KMS-11 (cell line): ENCODE measurements at regions not wholly inside any gene's neighbourhood (a gene's known extent, or its start where the extent isn't known, plus 50 kb on each side); places are given as distances from the start of the nearest gene placed in this dataset.

ENCODE experiments used
- H2AFZ ChIP-seq: fragments of 200-600 bp; sonication (generic); 2 replicates; pipeline ENCODE4 v1.6.1; 2016; ENCODE audit warnings: antibody characterized with exemption, mixed run types, low read depth
- H3K27ac ChIP-seq: fragments of 200-600 bp; sonication (generic); 2 replicates; pipeline ENCODE4 v1.6.1; 2016; ENCODE audit warnings: mild to moderate bottlenecking, mixed run types
- H3K27me3 ChIP-seq: fragments of 200-600 bp; sonication (generic); 2 replicates; pipeline ENCODE4 v1.6.1; 2017; ENCODE audit warnings: mild to moderate bottlenecking, low read depth, mixed run types, moderate library complexity; ENCODE audit not compliant: insufficient read depth
- H3K36me3 ChIP-seq: fragments of 200-600 bp; sonication (generic); 2 replicates; pipeline ENCODE4 v1.6.1; 2017; ENCODE audit warnings: mild to moderate bottlenecking, mixed run types; ENCODE audit not compliant: insufficient read depth
- H3K4me1 ChIP-seq: fragments of 200-600 bp; sonication (generic); 2 replicates; pipeline ENCODE4 v1.6.1; 2016; ENCODE audit warnings: mild to moderate bottlenecking, low read depth, mixed run types; ENCODE audit not compliant: poor library complexity, severe bottlenecking
- H3K4me2 ChIP-seq: fragments of 200-600 bp; sonication (generic); 2 replicates; pipeline ENCODE4 v1.7.0; 2016; ENCODE audit warnings: mild to moderate bottlenecking, mixed run types
- H3K4me3 ChIP-seq: fragments of 200-600 bp; sonication (generic); IDR thresholded peaks from 2 replicates; pipeline ENCODE4 v1.6.1; 2017; ENCODE audit warnings: low read depth, low read length, mixed read lengths; ENCODE audit not compliant: insufficient read depth
- H3K79me2 ChIP-seq: fragments of 200-600 bp; sonication (generic); 2 replicates; pipeline ENCODE4 v1.6.1; 2016; ENCODE audit warnings: low read depth, mixed run types; ENCODE audit not compliant: insufficient read depth
- H3K9ac ChIP-seq: fragments of 200-600 bp; sonication (generic); 2 replicates; pipeline ENCODE4 v1.6.1; 2016; ENCODE audit warnings: mild to moderate bottlenecking, mixed run types
- H4K20me1 ChIP-seq: fragments of 200-600 bp; sonication (generic); 2 replicates; pipeline ENCODE4 v1.6.1; 2016; ENCODE audit warnings: mild to moderate bottlenecking, mixed run types; ENCODE audit not compliant: insufficient read depth
- TF ChIP-seq, protein P1 (sequence below): fragments of 200-600 bp; sonication (generic); conservative IDR thresholded peaks from 2 replicates; pipeline ENCODE4 v1.6.1; 2017; ENCODE audit warnings: low read depth, mild to moderate bottlenecking, antibody characterized with exemption, low read length, moderate library complexity, mixed read lengths

DNA sequence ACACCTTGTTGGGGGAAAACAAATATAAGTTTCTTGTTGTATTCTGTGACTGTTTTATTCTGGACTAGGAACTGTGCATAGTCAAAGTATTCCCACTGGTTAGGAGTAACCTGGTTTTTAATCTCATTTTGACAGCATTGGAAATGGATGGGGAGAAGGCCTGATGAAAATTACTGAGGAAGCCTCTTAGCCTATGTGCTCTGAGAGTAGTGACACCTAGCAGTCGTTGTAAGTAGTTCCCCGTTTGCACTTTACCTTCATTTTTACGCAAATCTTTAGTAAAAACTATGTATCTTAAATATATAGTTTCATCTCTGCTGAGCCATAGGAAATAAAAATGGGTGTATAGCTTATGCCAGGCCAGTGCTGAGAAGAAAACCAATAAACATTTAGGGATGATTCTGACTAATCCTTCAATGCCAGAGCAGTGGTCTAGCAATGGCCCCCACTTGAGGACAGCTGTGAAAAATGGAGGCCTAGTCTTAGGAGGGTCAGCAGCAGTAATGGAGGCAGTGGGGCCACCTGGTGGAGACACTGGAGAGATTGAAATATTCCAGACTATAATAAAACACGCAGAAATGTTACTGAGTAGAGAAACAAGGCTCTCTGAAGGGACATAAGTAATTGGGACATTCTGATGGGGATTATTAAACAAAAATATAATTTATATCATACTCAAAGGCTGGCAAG is 133.2 kb upstream of the NOVA1 start:
- H3K36me3 ChIP-seq, result no peaks in the 10 kb centered on the region
- no peak overlapping the region for H3K27ac ChIP-seq
- H3K27me3 ChIP-seq, result no peaks in the 10 kb centered on the region
- H2AFZ ChIP-seq, result no peak overlapping the region
- no peaks in the 10 kb centered on the region for H4K20me1 ChIP-seq
- H3K79me2 ChIP-seq, result no peaks in the 10 kb centered on the region
- H3K4me3 ChIP-seq, result no peak overlapping the region
- no peak overlapping the region for H3K4me2 ChIP-seq
- no peak overlapping the region for H3K9ac ChIP-seq
- no peaks in the 10 kb centered on the region for H3K4me1 ChIP-seq
- TF ChIP-seq, protein P1, sequence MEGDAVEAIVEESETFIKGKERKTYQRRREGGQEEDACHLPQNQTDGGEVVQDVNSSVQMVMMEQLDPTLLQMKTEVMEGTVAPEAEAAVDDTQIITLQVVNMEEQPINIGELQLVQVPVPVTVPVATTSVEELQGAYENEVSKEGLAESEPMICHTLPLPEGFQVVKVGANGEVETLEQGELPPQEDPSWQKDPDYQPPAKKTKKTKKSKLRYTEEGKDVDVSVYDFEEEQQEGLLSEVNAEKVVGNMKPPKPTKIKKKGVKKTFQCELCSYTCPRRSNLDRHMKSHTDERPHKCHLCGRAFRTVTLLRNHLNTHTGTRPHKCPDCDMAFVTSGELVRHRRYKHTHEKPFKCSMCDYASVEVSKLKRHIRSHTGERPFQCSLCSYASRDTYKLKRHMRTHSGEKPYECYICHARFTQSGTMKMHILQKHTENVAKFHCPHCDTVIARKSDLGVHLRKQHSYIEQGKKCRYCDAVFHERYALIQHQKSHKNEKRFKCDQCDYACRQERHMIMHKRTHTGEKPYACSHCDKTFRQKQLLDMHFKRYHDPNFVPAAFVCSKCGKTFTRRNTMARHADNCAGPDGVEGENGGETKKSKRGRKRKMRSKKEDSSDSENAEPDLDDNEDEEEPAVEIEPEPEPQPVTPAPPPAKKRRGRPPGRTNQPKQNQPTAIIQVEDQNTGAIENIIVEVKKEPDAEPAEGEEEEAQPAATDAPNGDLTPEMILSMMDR, result 0 out of 2 replicates have a peak, but pooled peaks have one; percentile 25

DNA sequence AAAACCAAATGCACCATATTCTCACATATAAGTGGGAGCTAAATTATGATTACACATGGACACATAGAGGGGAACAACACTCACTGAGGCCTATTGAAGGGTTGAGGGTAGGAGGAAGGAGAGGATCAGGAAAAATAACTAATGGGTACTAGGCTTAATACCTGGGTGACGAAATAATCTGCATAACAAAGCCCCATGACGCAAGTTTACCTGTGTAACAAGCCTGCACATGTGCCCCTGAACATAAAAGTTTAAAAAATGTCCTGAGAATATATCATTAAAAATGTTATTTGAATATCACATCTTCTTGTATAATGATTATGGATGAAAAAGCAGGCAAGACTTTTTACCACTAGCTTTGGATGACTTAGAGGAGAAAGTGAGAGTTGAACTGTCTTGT is 138.0 kb upstream of the NOVA1 start:
- no peaks in the 10 kb centered on the region for H3K79me2 ChIP-seq
- H3K9ac ChIP-seq, result no peak overlapping the region
- no peak overlapping the region for H2AFZ ChIP-seq
- no peaks in the 10 kb centered on the region for H3K27me3 ChIP-seq
- H3K4me3 ChIP-seq, result no peak overlapping the region
- H3K4me2 ChIP-seq, result no peak overlapping the region
- H3K36me3 ChIP-seq, result no peaks in the 10 kb centered on the region
- TF ChIP-seq, protein P1, result no peak
- H3K4me1 ChIP-seq, result no peaks in the 10 kb centered on the region
- no peaks in the 10 kb centered on the region for H4K20me1 ChIP-seq
- H3K27ac ChIP-seq, result no peak overlapping the region

GRCh38 chr14:26738571-26738970 is 140.7 kb upstream of the NOVA1 start:
- H2AFZ ChIP-seq, result no peak overlapping the region
- no peak overlapping the region for H3K9ac ChIP-seq
- no peak overlapping the region for H3K4me3 ChIP-seq
- H3K36me3 ChIP-seq, result no peaks in the 10 kb centered on the region
- no peaks in the 10 kb centered on the region for H3K27me3 ChIP-seq
- no peaks in the 10 kb centered on the region for H3K79me2 ChIP-seq
- TF ChIP-seq, protein P1, result no peak
- no peak overlapping the region for H3K27ac ChIP-seq
- no peaks in the 10 kb centered on the region for H4K20me1 ChIP-seq
- no peaks in the 10 kb centered on the region for H3K4me1 ChIP-seq
- H3K4me2 ChIP-seq, result no peak overlapping the region

GRCh38 chr14:26741711-26742212 is 143.9 kb upstream of the NOVA1 start:
- Histone ChIP-seq H2AFZ (no peak overlapping the region), H3K27ac (no peak overlapping the region), H3K36me3 (no peaks in the 10 kb centered on the region), H3K79me2 (no peaks in the 10 kb centered on the region), H3K27me3 (no peaks in the 10 kb centered on the region), H3K9ac (no peak overlapping the region), H3K4me1 (no peaks in the 10 kb centered on the region), H3K4me2 (no peak overlapping the region), H3K4me3 (no peak overlapping the region), H4K20me1 (no peaks in the 10 kb centered on the region)
- TF ChIP-seq, protein P1, result no peak
